ENCODE measurements at regions not wholly inside any gene's neighbourhood (a gene's known extent, or its start where the extent isn't known, plus 50 kb on each side); places are given as distances from the start of the nearest gene placed in this dataset.
"Not testable (repeated sequence)": the region's sequence is repeated elsewhere in the genome, so short reads cannot be mapped to it uniquely, and the experiment has no call there.

- DNase-seq (ENCODE audit: low spot score) = no peak
- in situ Hi-C loops (cut with MboI; ENCODE audit: low pct_unique_long_range_greater_than_20kb, low sequenced_read_pairs, unreplicated experiment) = no loop called here
- no peak for TF ChIP-seq CTCF (IDR thresholded peaks at IDR 0.05; ENCODE audit: extremely low read depth, insufficient read depth, missing control alignments)
These were observed 286.6 kb downstream of the ZIC3 start for GRCh38 chrX:137852502-137852901.

GRCh38 chrX:137855490-137855889, 289.6 kb downstream of the ZIC3 start:
- in situ Hi-C loops (cut with MboI; ENCODE audit: low pct_unique_long_range_greater_than_20kb, low sequenced_read_pairs, unreplicated experiment) = no loop called here
- no peak for TF ChIP-seq CTCF (IDR thresholded peaks at IDR 0.05; ENCODE audit: extremely low read depth, insufficient read depth, missing control alignments)
- DNase-seq (ENCODE audit: low spot score) = no peak

GRCh38 chrX:137858106-137858505, 292.2 kb downstream of the ZIC3 start:
- TF ChIP-seq CTCF (IDR thresholded peaks at IDR 0.05; ENCODE audit: extremely low read depth, insufficient read depth, missing control alignments) = no peak
- DNase-seq (ENCODE audit: low spot score) = no peak
- in situ Hi-C loops (cut with MboI; ENCODE audit: low pct_unique_long_range_greater_than_20kb, low sequenced_read_pairs, unreplicated experiment) = no loop called here

- in situ Hi-C loops (cut with MboI; ENCODE audit: low pct_unique_long_range_greater_than_20kb, low sequenced_read_pairs, unreplicated experiment) = no loop called here
- DNase-seq (ENCODE audit: low spot score) = no peak
- TF ChIP-seq CTCF (IDR thresholded peaks at IDR 0.05; ENCODE audit: extremely low read depth, insufficient read depth, missing control alignments) = no peak
These were observed 312.5 kb downstream of the ZIC3 start for GRCh38 chrX:137878401-137878800.

GRCh38 chrX:137882960-137883359, 317.0 kb downstream of the ZIC3 start:
- in situ Hi-C loops (cut with MboI; ENCODE audit: low pct_unique_long_range_greater_than_20kb, low sequenced_read_pairs, unreplicated experiment) = no loop called here
- DNase-seq (ENCODE audit: low spot score) = no peak
- TF ChIP-seq CTCF (IDR thresholded peaks at IDR 0.05; ENCODE audit: extremely low read depth, insufficient read depth, missing control alignments) = no peak

- DNase-seq (ENCODE audit: low spot score); in situ Hi-C loops (cut with MboI; ENCODE audit: low pct_unique_long_range_greater_than_20kb, low sequenced_read_pairs, unreplicated experiment): not testable (repeated sequence)
These were observed 318.9 kb downstream of the ZIC3 start for GRCh38 chrX:137884813-137885212.

GRCh38 chrX:137891431-137891830, 325.5 kb downstream of the ZIC3 start:
- in situ Hi-C loops (cut with MboI; ENCODE audit: low pct_unique_long_range_greater_than_20kb, low sequenced_read_pairs, unreplicated experiment) = no loop called here
- TF ChIP-seq CTCF (IDR thresholded peaks at IDR 0.05; ENCODE audit: extremely low read depth, insufficient read depth, missing control alignments) = no peak
- DNase-seq (ENCODE audit: low spot score) = no peak
